Thoracic aorta (tissue), 2 donors: ENCODE measurements at regions not wholly inside any gene's neighbourhood (a gene's known extent, or its start where the extent isn't known, plus 50 kb on each side); places are given as distances from the start of the nearest gene placed in this dataset.

ENCODE experiments used
- ATAC-seq: fragments of 150-250 bp; one replicate; pipeline ENCODE4 v1.8.0; 2017; ENCODE audit warnings: low read depth; ENCODE audit not compliant: insufficient number of reproducible peaks, low FRiP score
- DNase-seq: peaks from one replicate; pipeline ENCODE4 v3.0.0-alpha.2; 2020; ENCODE audit warnings: low spot score
- H3K27ac ChIP-seq, 2 donors: fragments of 200-600 bp; sonication (generic); 1 replicate in 1 of 2; 2 replicates in 1 of 2; pipeline ENCODE4 v1.5.1; 2016; ENCODE audit warnings: mild to moderate bottlenecking in 2 of 2, moderate library complexity in 2 of 2
- H3K27me3 ChIP-seq: fragments of 200-600 bp; sonication (generic); replicated peaks from 2 replicates; pipeline ENCODE4 v1.6.0; 2016; ENCODE audit warnings: mild to moderate bottlenecking; ENCODE audit not compliant: insufficient read depth
- H3K36me3 ChIP-seq: fragments of 200-600 bp; sonication (generic); one replicate; pipeline ENCODE4 v1.5.1; 2016
- H3K4me1 ChIP-seq, 2 donors: fragments of 200-600 bp; sonication (generic); 1 replicate in 1 of 2; 2 replicates in 1 of 2; pipeline versions ENCODE4 v1.5.1 to v1.6.0; 2016; ENCODE audit warnings: low read depth in 2 of 2, mild to moderate bottlenecking in 1 of 2; ENCODE audit not compliant: control insufficient read depth in 1 of 2
- H3K4me3 ChIP-seq: fragments of 200-600 bp; sonication (generic); 2 replicates; pipeline ENCODE4 v1.5.1; 2016; ENCODE audit warnings: mild to moderate bottlenecking
- H3K9me3 ChIP-seq: fragments of 200-600 bp; sonication (generic); 2 replicates; pipeline ENCODE4 v1.5.1; 2016
- TF ChIP-seq, protein P1 (sequence below): fragments of 200-600 bp; sonication (generic); IDR thresholded peaks from one replicate; pipeline ENCODE4 v1.5.1; 2019; ENCODE audit warnings: antibody characterized with exemption

- ATAC-seq: no peak
- H3K9me3 ChIP-seq: no peaks in the 10 kb centered on the region
Observed at GRCh38 chr3:147649475-147649874, 240.3 kb downstream of the ZIC1 start.

DNA sequence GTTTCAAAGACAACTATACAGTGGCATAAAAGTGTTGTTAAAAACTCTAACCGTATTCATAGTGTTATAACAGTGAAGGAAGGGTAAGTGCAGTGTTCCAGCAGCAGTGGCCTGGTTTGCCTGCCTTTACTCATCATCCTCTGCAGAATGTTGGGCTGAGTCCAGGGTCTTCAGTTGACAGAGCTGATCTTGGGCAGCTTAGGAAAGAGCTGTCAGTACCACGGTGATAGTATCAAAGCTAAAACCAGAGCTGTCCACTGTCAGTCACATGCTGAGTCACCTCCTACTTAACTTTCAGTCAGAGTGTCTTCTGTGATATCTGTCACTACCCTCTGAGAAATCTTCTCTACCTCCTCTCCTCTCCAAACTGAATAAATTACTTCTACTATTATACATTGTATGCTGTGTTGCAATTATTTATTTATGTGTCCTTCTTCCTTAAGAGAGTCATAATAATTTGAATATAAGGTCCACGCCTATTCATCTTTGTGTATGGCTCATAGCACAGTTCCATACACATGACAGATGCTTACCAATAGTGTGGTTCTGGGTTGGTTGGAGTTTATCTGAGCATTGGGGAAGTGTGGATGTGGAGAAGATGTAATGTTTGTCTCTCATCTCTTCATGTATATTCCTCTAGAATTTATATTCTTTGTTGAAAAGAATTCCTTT lies 242.1 kb downstream of the ZIC1 start:
- TF ChIP-seq, protein P1, sequence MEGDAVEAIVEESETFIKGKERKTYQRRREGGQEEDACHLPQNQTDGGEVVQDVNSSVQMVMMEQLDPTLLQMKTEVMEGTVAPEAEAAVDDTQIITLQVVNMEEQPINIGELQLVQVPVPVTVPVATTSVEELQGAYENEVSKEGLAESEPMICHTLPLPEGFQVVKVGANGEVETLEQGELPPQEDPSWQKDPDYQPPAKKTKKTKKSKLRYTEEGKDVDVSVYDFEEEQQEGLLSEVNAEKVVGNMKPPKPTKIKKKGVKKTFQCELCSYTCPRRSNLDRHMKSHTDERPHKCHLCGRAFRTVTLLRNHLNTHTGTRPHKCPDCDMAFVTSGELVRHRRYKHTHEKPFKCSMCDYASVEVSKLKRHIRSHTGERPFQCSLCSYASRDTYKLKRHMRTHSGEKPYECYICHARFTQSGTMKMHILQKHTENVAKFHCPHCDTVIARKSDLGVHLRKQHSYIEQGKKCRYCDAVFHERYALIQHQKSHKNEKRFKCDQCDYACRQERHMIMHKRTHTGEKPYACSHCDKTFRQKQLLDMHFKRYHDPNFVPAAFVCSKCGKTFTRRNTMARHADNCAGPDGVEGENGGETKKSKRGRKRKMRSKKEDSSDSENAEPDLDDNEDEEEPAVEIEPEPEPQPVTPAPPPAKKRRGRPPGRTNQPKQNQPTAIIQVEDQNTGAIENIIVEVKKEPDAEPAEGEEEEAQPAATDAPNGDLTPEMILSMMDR: no peak
- Histone ChIP-seq H3K27ac (no peak overlapping the region), H3K36me3 (no peaks in the 10 kb centered on the region), H3K27me3 (no peaks in the 10 kb centered on the region), H3K9me3 (no peaks in the 10 kb centered on the region), H3K4me3 (no peak overlapping the region), H3K4me1 (peaks cover 7 to 33% of the 10 kb centered on the region in 2 donors)
- ATAC-seq (no peak), DNase-seq (no peak)

More at GRCh38 chr3:147649475-147649874, 240.3 kb downstream of the ZIC1 start:
- TF ChIP-seq, protein P1: no peak
- Histone ChIP-seq H3K27ac (no peak overlapping the region), H3K4me3 (no peak overlapping the region), H3K4me1 (peaks cover 3 to 26% of the 10 kb centered on the region in 2 donors), H3K36me3 (no peaks in the 10 kb centered on the region), H3K27me3 (no peaks in the 10 kb centered on the region)
- no peak for DNase-seq

DNA sequence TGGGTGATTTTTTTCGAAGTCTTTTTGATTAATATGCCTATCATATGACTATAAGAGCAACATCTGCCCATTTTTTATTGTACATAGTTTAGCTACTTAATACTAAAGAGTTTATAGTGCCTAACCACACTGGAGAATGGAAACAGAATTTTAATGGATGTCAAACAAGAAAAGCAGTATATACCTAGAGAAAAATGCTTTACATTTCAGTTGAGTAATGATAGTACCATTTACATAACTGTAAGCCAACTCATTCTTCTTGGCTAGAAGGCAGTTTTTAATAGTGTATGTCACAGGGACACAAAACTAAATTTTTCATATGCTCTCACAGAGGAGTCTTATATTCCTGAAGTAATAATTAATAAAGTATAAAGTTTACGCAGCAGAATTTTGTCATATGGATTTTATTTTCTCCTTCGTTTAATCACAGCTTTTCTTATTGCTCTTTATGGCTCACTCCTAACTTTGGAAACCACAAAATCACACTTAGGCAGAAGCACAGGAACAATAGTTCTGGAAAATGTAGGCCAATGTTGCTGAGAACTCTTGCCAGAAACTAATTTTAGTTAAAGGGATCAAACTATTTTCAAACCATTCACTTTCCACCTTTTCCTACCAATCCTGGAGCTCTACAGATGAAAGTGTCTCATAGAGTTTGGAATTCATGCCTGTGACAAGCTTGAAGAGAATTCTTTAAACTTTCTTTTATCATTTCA lies 243.6 kb downstream of the ZIC1 start:
- no peaks in the 10 kb centered on the region for H3K27me3 ChIP-seq
- TF ChIP-seq, protein P1: no peak
- no peak overlapping the region for H3K4me3 ChIP-seq
- peaks cover 7 to 33% of the 10 kb centered on the region in 2 donors for H3K4me1 ChIP-seq
- ATAC-seq (no peak), DNase-seq (no peak)
- no peaks in the 10 kb centered on the region for H3K36me3 ChIP-seq
- peak overlapping the region in 1 of 2 donors; percentile 23 for H3K27ac ChIP-seq
- no peaks in the 10 kb centered on the region for H3K9me3 ChIP-seq

GRCh38 chr3:147653367-147653923 lies 244.3 kb downstream of the ZIC1 start:
- H3K4me3 ChIP-seq: no peak overlapping the region
- no peaks in the 10 kb centered on the region for H3K27me3 ChIP-seq
- no peaks in the 10 kb centered on the region for H3K9me3 ChIP-seq
- TF ChIP-seq, protein P1: no peak
- H3K4me1 ChIP-seq: peaks cover 7 to 33% of the 10 kb centered on the region in 2 donors
- DNase-seq (no peak), ATAC-seq (no peak)
- peak overlapping the region in 1 of 2 donors; percentile 23 for H3K27ac ChIP-seq
- no peaks in the 10 kb centered on the region for H3K36me3 ChIP-seq

- TF ChIP-seq, protein P1: no peak
- H3K27me3 ChIP-seq: no peaks in the 10 kb centered on the region
- DNase-seq (no peak), ATAC-seq (no peak)
- no peaks in the 10 kb centered on the region for H3K36me3 ChIP-seq
- H3K9me3 ChIP-seq: no peaks in the 10 kb centered on the region
- no peak overlapping the region for H3K27ac ChIP-seq
- no peak overlapping the region for H3K4me3 ChIP-seq
- H3K4me1 ChIP-seq: peaks cover 7 to 33% of the 10 kb centered on the region in 2 donors
Observed at GRCh38 chr3:147654827-147655226, 245.7 kb downstream of the ZIC1 start.
